H54 (cell line): ENCODE measurements at regions not wholly inside any gene's neighbourhood (a gene's known extent, or its start where the extent isn't known, plus 50 kb on each side); places are given as distances from the start of the nearest gene placed in this dataset.

Source experiments
- DNase-seq: peaks from one replicate; pipeline ENCODE4 v3.0.0; 2011; ENCODE audit warnings: low spot score, mixed read lengths; ENCODE audit not compliant: insufficient read length
- FAIRE-seq: peaks from 3 replicates; lab custom pipeline; 2011; peaks lifted over from hg19 to GRCh38; lab: Jason Lieb, UNC
- POLR2A ChIP-seq: IDR thresholded peaks from 2 replicates; pipeline ENCODE4 v1.6.1; 2011; ENCODE audit warnings: low read depth, mild to moderate bottlenecking, low read length

GRCh38 chr6:15879371-15880261 lies 216.8 kb upstream of the DTNBP1 start:
- TF ChIP-seq POLR2A: no peak
- FAIRE-seq (no peak), DNase-seq (no peak)

- no peak for TF ChIP-seq POLR2A
- no peak for FAIRE-seq
- no peak for DNase-seq
Observed at GRCh38 chr6:15877231-15877630, 214.4 kb upstream of the DTNBP1 start.

- FAIRE-seq: no peak
- no peak for TF ChIP-seq POLR2A
- no peak for DNase-seq
Observed at GRCh38 chr6:15876406-15876805, 213.6 kb upstream of the DTNBP1 start.

DNA sequence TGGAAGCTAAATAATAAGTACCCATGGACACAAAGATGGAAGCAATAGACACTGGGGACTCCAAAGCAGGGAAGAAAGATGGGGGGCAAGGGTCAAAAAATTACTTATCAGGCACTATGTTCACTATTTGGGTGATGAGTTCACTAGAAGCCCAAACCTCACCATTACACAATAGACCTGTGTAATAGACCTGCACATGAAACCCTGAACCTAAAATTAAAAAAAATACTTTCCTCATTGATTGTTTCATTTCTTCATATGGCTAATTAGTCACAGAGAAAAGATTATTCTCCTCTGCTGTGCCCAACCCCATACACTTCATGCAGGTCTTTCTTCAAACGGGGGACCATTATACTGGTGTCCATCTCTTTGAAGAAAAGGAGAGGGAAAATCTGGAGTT lies 213.0 kb upstream of the DTNBP1 start:
- no peak for TF ChIP-seq POLR2A
- DNase-seq: no peak
- no peak for FAIRE-seq

GRCh38 chr6:15874821-15875220 lies 212.0 kb upstream of the DTNBP1 start:
- DNase-seq (no peak), FAIRE-seq (no peak)
- TF ChIP-seq POLR2A: no peak

GRCh38 chr6:15874326-15874725 lies 211.5 kb upstream of the DTNBP1 start:
- DNase-seq: no peak
- no peak for TF ChIP-seq POLR2A
- no peak for FAIRE-seq

GRCh38 chr6:15872241-15873103 lies 209.6 kb upstream of the DTNBP1 start:
- no peak for FAIRE-seq
- no peak for TF ChIP-seq POLR2A
- DNase-seq: no peak

- DNase-seq (no peak), FAIRE-seq (no peak)
- TF ChIP-seq POLR2A: no peak
Observed at GRCh38 chr6:15871276-15871675, 208.4 kb upstream of the DTNBP1 start.

DNA sequence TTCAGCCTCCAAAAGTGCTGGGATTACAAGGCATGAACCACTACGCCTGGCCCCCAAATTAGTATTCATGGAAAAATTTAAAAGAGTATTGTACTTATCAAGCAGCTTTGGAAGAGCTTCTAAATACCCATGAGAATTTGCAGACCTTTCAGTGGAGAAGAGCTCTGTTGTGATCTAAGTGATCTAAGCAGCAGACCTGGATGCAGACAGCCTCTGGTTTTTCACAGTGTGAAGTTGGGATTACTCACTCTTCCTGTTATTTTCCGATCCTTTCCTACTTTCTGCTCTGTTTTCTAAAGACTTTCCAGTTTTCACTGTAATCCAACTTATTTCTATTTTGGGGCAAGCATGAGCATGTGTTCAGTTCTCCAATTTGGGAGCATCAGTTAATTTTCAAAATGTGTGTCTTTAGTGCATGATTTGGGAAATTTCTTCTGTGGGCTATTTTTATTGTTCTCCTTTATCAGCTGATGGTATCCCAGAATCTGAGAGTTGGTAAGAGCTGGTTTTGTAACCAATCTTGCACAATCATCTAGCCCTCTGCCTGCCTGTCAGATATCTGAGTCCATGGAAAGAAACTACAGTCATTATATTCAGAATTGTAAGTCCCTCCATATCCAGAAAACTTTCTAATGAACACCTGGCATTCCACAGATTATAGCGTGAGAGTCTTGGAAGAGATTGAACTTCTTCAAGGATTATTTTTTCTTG lies 207.7 kb upstream of the DTNBP1 start:
- FAIRE-seq (no peak), DNase-seq (no peak)
- TF ChIP-seq POLR2A: no peak

DNA sequence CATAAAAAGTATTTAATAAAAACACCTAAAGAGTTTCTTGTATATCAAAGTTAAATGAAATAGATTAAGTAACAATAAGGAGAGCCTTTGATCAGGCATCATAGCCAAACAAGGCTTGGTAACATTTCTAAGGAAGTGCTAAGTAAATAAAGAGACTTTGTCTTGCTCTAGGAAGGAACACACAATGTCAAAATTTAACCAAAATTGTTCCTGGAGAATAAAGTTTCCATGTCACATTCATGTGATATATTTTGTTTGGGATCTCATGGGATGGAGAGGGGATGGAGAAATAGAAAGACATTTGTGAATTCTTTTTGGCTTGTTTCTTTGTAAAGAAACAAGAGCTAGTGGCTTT lies 201.9 kb upstream of the DTNBP1 start:
- FAIRE-seq (no peak), DNase-seq (no peak)
- no peak for TF ChIP-seq POLR2A

DNA sequence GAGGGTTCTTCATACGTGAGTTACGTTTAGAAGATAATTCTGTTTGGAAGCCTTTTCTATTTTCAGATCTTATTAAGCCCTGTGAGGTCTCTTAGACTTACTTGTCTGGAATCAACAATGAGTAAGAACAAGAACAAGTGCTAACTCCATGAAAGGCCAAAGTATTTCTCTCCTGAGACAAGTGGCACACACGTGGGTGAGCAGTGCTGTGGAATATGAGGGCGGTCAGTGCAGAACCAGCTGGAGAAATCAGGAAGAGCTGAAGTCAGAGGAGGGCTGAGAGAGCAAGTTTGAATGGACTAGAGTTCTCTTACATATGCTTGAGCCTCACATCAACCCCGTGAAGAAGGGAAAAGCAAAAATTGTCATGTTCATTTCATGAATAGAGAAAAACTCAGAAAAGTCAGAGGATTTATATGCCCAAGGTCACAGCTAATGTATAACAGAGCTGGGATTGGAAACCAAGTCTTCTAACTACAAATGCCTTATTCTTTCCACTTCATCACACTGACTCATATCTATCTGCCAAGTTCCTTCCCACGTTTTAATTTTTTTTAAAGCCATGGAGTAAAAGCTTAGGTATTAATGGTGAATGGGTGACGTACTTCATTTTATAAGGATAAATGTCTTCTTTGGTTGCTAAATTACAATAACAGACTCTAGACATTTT lies 201.3 kb upstream of the DTNBP1 start:
- TF ChIP-seq POLR2A: no peak
- FAIRE-seq (no peak), DNase-seq (no peak)

DNA sequence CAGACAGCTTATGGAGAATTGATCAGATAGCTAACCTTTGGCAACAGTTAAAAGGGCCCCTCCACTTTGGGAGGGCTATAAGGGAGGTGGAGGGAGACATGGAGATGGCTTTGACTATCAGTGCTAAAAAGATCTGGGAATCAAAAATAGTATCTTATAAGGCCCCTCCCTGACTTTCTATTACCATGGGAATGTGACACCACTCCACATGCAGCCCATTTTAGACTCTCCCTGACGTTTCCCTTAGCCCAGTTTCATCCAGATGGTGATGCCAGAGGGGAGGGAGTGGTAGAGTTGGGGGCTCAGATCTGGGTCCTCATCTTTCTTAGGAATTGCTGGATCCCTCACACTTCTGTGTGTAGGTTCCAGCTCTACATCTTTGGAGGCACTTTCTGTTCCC lies 200.0 kb upstream of the DTNBP1 start:
- FAIRE-seq (no peak), DNase-seq (no peak)
- TF ChIP-seq POLR2A: no peak

DNA sequence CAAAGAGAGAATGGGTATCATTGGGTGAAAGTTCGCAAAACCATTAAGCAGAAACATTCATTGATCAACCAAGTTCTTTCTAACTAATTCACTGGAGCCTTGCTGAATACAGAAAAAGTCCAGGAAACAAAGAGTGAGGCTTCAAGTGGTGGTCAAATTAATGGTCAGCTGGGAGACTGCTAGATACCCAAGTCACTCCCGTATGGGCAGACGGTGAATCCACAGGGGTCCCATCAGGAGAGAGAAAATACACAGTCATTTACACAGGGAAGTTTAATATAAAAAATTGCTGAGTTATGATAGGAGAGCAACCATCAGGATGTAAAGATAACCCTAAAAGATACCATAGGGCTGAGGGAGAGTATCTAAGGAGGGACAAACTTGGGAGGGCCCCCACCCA lies 198.7 kb upstream of the DTNBP1 start:
- FAIRE-seq (no peak), DNase-seq (no peak)
- TF ChIP-seq POLR2A: no peak
